ENCODE measurements at regions not wholly inside any gene's neighbourhood (a gene's known extent, or its start where the extent isn't known, plus 50 kb on each side); places are given as distances from the start of the nearest gene placed in this dataset.

DNA sequence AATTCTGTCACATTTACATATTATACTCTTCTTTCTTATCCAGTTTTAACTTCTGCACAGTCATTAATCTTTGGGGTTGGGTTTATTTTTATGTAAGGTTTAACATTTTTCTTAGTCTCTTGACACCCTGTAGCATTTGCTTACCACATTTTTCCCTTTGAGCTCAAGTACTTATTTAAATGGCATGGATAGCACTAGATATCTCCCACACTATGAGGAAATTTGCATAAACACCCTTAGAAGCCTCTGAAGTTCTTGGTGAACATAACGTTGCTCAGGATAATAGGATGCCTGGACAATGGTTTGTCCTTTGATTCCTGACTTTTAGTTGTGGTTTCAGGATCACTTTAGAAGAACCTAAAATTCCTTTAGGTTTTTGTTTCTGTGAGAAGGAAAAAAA, 338.9 kb downstream of the PCDH17 start:
- POLR2A ChIA-PET = no interaction called here
- H3K4me3 ChIP-seq (ENCODE audit: low read depth, low read length) = no peak overlapping the region

DNA sequence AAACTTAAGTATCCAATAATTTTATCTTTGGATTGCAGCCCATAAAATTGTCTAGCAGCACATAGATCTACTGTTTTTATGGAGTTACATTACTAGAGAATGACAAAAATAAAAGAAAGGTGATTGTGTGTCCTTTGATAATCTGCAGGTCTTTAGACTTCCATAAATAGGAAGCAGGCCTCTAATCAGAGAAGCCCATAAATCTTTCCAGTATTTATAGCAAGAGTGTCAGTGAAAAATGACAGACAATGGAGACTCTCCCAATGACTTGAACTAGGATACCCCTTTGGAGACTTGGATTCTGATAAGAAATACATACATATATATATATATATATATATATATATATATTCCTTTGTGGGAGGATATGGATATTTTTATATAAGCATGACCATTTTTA, 351.2 kb downstream of the PCDH17 start:
- CTCF ChIA-PET = no interaction called here
- no peak overlapping the region for H3K4me3 ChIP-seq (ENCODE audit: low read depth, low read length)
- no peak overlapping the region for H3K27ac ChIP-seq (ENCODE audit: extremely low read depth, low read depth, low read length)
- H3K4me1 ChIP-seq (ENCODE audit: control insufficient read depth, insufficient read depth, low read length) = no peaks in the 10 kb centered on the region
- H3K36me3 ChIP-seq (ENCODE audit: control insufficient read depth in 2 of 2, insufficient read depth in 1 of 2, low read length in 2 of 2) = no peaks in the 10 kb centered on the region
- no peaks in the 10 kb centered on the region for H3K9me3 ChIP-seq (ENCODE audit: control insufficient read depth, insufficient read depth, low read depth, low read length)
- POLR2A ChIA-PET = no interaction called here
- TF ChIP-seq ZNF341 (tag by site-specific recombination; IDR thresholded peaks at IDR 0.05; ENCODE audit: low read depth) (no peak), KLF9 (tag by site-specific recombination; IDR thresholded peaks at IDR 0.05; ENCODE audit: low read depth) (no peak), ZNF223 (tag by site-specific recombination; IDR thresholded peaks at IDR 0.05) (no peak), ZFHX2 (tag by site-specific recombination; conservative IDR thresholded peaks at IDR 0.05) (no peak), ZNF501 (tag by site-specific recombination; IDR thresholded peaks at IDR 0.05) (no peak), ZNF518A (tag by site-specific recombination; conservative IDR thresholded peaks at IDR 0.05; ENCODE audit: low read depth) (no peak), ZNF324 (tag by site-specific recombination; IDR thresholded peaks at IDR 0.05) (no peak), SALL2 (tag by site-specific recombination; IDR thresholded peaks at IDR 0.05; ENCODE audit: borderline replicate concordance) (no peak)
- TF ChIP-seq, protein P1, sequence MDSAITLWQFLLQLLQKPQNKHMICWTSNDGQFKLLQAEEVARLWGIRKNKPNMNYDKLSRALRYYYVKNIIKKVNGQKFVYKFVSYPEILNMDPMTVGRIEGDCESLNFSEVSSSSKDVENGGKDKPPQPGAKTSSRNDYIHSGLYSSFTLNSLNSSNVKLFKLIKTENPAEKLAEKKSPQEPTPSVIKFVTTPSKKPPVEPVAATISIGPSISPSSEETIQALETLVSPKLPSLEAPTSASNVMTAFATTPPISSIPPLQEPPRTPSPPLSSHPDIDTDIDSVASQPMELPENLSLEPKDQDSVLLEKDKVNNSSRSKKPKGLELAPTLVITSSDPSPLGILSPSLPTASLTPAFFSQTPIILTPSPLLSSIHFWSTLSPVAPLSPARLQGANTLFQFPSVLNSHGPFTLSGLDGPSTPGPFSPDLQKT (IDR thresholded peaks at IDR 0.05; ENCODE audit: borderline replicate concordance, low read depth, low read length) = no peak
- TF ChIP-seq, protein P2, sequence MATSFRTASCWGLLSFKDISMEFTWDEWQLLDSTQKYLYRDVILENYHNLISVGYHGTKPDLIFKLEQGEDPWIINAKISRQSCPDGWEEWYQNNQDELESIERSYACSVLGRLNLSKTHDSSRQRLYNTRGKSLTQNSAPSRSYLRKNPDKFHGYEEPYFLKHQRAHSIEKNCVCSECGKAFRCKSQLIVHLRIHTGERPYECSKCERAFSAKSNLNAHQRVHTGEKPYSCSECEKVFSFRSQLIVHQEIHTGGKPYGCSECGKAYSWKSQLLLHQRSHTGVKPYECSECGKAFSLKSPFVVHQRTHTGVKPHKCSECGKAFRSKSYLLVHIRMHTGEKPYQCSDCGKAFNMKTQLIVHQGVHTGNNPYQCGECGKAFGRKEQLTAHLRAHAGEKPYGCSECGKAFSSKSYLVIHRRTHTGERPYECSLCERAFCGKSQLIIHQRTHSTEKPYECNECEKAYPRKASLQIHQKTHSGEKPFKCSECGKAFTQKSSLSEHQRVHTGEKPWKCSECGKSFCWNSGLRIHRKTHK (tag by site-specific recombination; IDR thresholded peaks at IDR 0.05) = no peak

More for the DNA sequence above, 338.9 kb downstream of the PCDH17 start:
- H3K9me3 ChIP-seq (ENCODE audit: control insufficient read depth, insufficient read depth, low read depth, low read length) = no peaks in the 10 kb centered on the region
- H3K27ac ChIP-seq (ENCODE audit: extremely low read depth, low read depth, low read length) = no peak overlapping the region
- no peak for TF ChIP-seq PATZ1 (tag by site-specific recombination; IDR thresholded peaks at IDR 0.05)
- TF ChIP-seq, protein P3, sequence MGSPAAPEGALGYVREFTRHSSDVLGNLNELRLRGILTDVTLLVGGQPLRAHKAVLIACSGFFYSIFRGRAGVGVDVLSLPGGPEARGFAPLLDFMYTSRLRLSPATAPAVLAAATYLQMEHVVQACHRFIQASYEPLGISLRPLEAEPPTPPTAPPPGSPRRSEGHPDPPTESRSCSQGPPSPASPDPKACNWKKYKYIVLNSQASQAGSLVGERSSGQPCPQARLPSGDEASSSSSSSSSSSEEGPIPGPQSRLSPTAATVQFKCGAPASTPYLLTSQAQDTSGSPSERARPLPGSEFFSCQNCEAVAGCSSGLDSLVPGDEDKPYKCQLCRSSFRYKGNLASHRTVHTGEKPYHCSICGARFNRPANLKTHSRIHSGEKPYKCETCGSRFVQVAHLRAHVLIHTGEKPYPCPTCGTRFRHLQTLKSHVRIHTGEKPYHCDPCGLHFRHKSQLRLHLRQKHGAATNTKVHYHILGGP (tag by site-specific recombination; IDR thresholded peaks at IDR 0.05) = no peak
- no peak for TF ChIP-seq ZNF664 (tag by site-specific recombination; IDR thresholded peaks at IDR 0.05)
- no peak for TF ChIP-seq ZNF148 (tag by site-specific recombination; IDR thresholded peaks at IDR 0.05; ENCODE audit: borderline replicate concordance)
- no peak for TF ChIP-seq ZNF530 (tag by site-specific recombination; IDR thresholded peaks at IDR 0.05; ENCODE audit: low read depth)
- TF ChIP-seq ZNF837 (tag by site-specific recombination; IDR thresholded peaks at IDR 0.05) = no peak
- H3K36me3 ChIP-seq (ENCODE audit: control insufficient read depth in 2 of 2, insufficient read depth in 1 of 2, low read length in 2 of 2) = no peaks in the 10 kb centered on the region
- no peaks in the 10 kb centered on the region for H3K4me1 ChIP-seq (ENCODE audit: control insufficient read depth, insufficient read depth, low read length)
- CTCF ChIA-PET = no interaction called here

All from HEK293 (cell line).